ENCODE measurements at regions not wholly inside any gene's neighbourhood (a gene's known extent, or its start where the extent isn't known, plus 50 kb on each side); places are given as distances from the start of the nearest gene placed in this dataset.

GRCh38 chr10:59588791-59589190 lies 120.9 kb downstream of the SLC16A9 start:
- no peaks in the 10 kb centered on the region for H3K4me1 ChIP-seq (ENCODE audit: insufficient read depth, low read length, severe bottlenecking)
- H3K9ac ChIP-seq (ENCODE audit: low read length) = no peak overlapping the region
- H3K9me2 ChIP-seq (ENCODE audit: low read depth, low read length) = no peaks in the 10 kb centered on the region
- no peak overlapping the region for H3K4me2 ChIP-seq (ENCODE audit: low read length)
- H3K9me3 ChIP-seq (ENCODE audit: low read length) = no peaks in the 10 kb centered on the region
- H3K27ac ChIP-seq (ENCODE audit: low read depth, low read length, poor library complexity, severe bottlenecking) = no peak overlapping the region
- no peak for TF ChIP-seq EZH2 (IDR thresholded peaks at IDR 0.05; ENCODE audit: borderline replicate concordance, low read length)
- TF ChIP-seq CTCF (IDR thresholded peaks at IDR 0.05; ENCODE audit: low read length) = no peak
- no peaks in the 10 kb centered on the region for H4K20me1 ChIP-seq (ENCODE audit: insufficient read depth, low read length)
- no peaks in the 10 kb centered on the region for H3K79me2 ChIP-seq (ENCODE audit: insufficient read depth, low read length)
- no peak overlapping the region for H3K4me3 ChIP-seq (ENCODE audit: low read depth, low read length, poor library complexity, severe bottlenecking)
- H3F3A ChIP-seq (ENCODE audit: insufficient read depth, low read length) = no peaks in the 10 kb centered on the region
- no peaks in the 10 kb centered on the region for H3K27me3 ChIP-seq (ENCODE audit: insufficient read depth, low read length)
- H2AFZ ChIP-seq (ENCODE audit: low read length) = no peak overlapping the region
- no peaks in the 10 kb centered on the region for H3K36me3 ChIP-seq (ENCODE audit: insufficient read depth, low read length)

- no peaks in the 10 kb centered on the region for H3K9me3 ChIP-seq (ENCODE audit: low read length)
- H3K4me3 ChIP-seq (ENCODE audit: low read depth, low read length, poor library complexity, severe bottlenecking) = no peak overlapping the region
- H3K9me2 ChIP-seq (ENCODE audit: low read depth, low read length) = no peaks in the 10 kb centered on the region
- no peaks in the 10 kb centered on the region for H3K27me3 ChIP-seq (ENCODE audit: insufficient read depth, low read length)
- H3K9ac ChIP-seq (ENCODE audit: low read length) = no peak overlapping the region
- no peak overlapping the region for H3K4me2 ChIP-seq (ENCODE audit: low read length)
- no peaks in the 10 kb centered on the region for H4K20me1 ChIP-seq (ENCODE audit: insufficient read depth, low read length)
- no peaks in the 10 kb centered on the region for H3F3A ChIP-seq (ENCODE audit: insufficient read depth, low read length)
- H3K36me3 ChIP-seq (ENCODE audit: insufficient read depth, low read length) = no peaks in the 10 kb centered on the region
- no peak overlapping the region for H3K27ac ChIP-seq (ENCODE audit: low read depth, low read length, poor library complexity, severe bottlenecking)
- no peak overlapping the region for H2AFZ ChIP-seq (ENCODE audit: low read length)
- TF ChIP-seq CTCF (IDR thresholded peaks at IDR 0.05; ENCODE audit: low read length) (no peak), EZH2 (IDR thresholded peaks at IDR 0.05; ENCODE audit: borderline replicate concordance, low read length) (no peak)
- H3K4me1 ChIP-seq (ENCODE audit: insufficient read depth, low read length, severe bottlenecking) = no peaks in the 10 kb centered on the region
- no peaks in the 10 kb centered on the region for H3K79me2 ChIP-seq (ENCODE audit: insufficient read depth, low read length)
Measured at GRCh38 chr10:59587756-59588140, 121.9 kb downstream of the SLC16A9 start.

GRCh38 chr10:59587083-59587755 lies 122.4 kb downstream of the SLC16A9 start:
- H4K20me1 ChIP-seq (ENCODE audit: insufficient read depth, low read length) = no peaks in the 10 kb centered on the region
- no peaks in the 10 kb centered on the region for H3F3A ChIP-seq (ENCODE audit: insufficient read depth, low read length)
- no peaks in the 10 kb centered on the region for H3K4me1 ChIP-seq (ENCODE audit: insufficient read depth, low read length, severe bottlenecking)
- no peak overlapping the region for H3K27ac ChIP-seq (ENCODE audit: low read depth, low read length, poor library complexity, severe bottlenecking)
- H3K9me2 ChIP-seq (ENCODE audit: low read depth, low read length) = no peaks in the 10 kb centered on the region
- H2AFZ ChIP-seq (ENCODE audit: low read length) = no peak overlapping the region
- no peak overlapping the region for H3K4me3 ChIP-seq (ENCODE audit: low read depth, low read length, poor library complexity, severe bottlenecking)
- H3K9ac ChIP-seq (ENCODE audit: low read length) = no peak overlapping the region
- H3K27me3 ChIP-seq (ENCODE audit: insufficient read depth, low read length) = no peaks in the 10 kb centered on the region
- no peaks in the 10 kb centered on the region for H3K9me3 ChIP-seq (ENCODE audit: low read length)
- no peak overlapping the region for H3K4me2 ChIP-seq (ENCODE audit: low read length)
- no peaks in the 10 kb centered on the region for H3K79me2 ChIP-seq (ENCODE audit: insufficient read depth, low read length)
- no peaks in the 10 kb centered on the region for H3K36me3 ChIP-seq (ENCODE audit: insufficient read depth, low read length)
- TF ChIP-seq EZH2 (IDR thresholded peaks at IDR 0.05; ENCODE audit: borderline replicate concordance, low read length) = no peak
- TF ChIP-seq CTCF (IDR thresholded peaks at IDR 0.05; ENCODE audit: low read length) = no peak

Data from OCI-LY1 (cell line).